Cardiac muscle cell (in vitro differentiated cells and primary cell): ENCODE measurements at regions not wholly inside any gene's neighbourhood (a gene's known extent, or its start where the extent isn't known, plus 50 kb on each side); places are given as distances from the start of the nearest gene placed in this dataset.
"Not testable (repeated sequence)": the region's sequence is repeated elsewhere in the genome, so short reads cannot be mapped to it uniquely, and the experiment has no call there.

ENCODE experiments used
- DNase-seq, 2 donors: peaks; one replicate each; pipeline versions ENCODE4 v3.0.0 to v3.0.0-alpha.2; 2010 to 2017; ENCODE audit warnings: low read depth in 1 of 2, low spot score in 1 of 2
- H3K27ac ChIP-seq: fragments of 200-600 bp; sonication (generic); 2 replicates; pipeline ENCODE4 v1.5.1; 2016
- H3K27me3 ChIP-seq: fragments of 200-600 bp; sonication (generic); 2 replicates; pipeline ENCODE4 v1.6.0; 2016; ENCODE audit warnings: control low read depth
- H3K36me3 ChIP-seq: fragments of 200-600 bp; sonication (generic); 2 replicates; pipeline ENCODE4 v1.5.1; 2016; ENCODE audit warnings: control low read depth
- H3K4me1 ChIP-seq: fragments of 200-600 bp; sonication (generic); 2 replicates; pipeline ENCODE4 v1.8.1; 2017; ENCODE audit warnings: low read depth, mild to moderate bottlenecking, mixed run types
- H3K4me3 ChIP-seq: fragments of 200-600 bp; sonication (generic); 2 replicates; pipeline ENCODE4 v1.5.1; 2016; ENCODE audit warnings: mild to moderate bottlenecking
- H3K9me3 ChIP-seq: fragments of 200-600 bp; sonication (generic); 2 replicates; pipeline ENCODE4 v1.5.1; 2017; ENCODE audit warnings: low read depth, mild to moderate bottlenecking, control low read depth
- CTCF ChIP-seq: IDR thresholded peaks from 2 replicates; pipeline ENCODE4 v1.5.1; 2012; ENCODE audit warnings: low read depth, mild to moderate bottlenecking, low read length

- H3K9me3 ChIP-seq = peaks cover 9% of the 10 kb centered on the region
- TF ChIP-seq CTCF = no peak
- no peaks in the 10 kb centered on the region for H3K36me3 ChIP-seq
- no peaks in the 10 kb centered on the region for H3K27me3 ChIP-seq
- DNase-seq = no peak
- H3K27ac ChIP-seq = no peak overlapping the region
- no peaks in the 10 kb centered on the region for H3K4me1 ChIP-seq
- H3K4me3 ChIP-seq = no peak overlapping the region
Observed at GRCh38 chr5:123940416-123940815, 428.4 kb downstream of the CSNK1G3 start.

- TF ChIP-seq CTCF = peak; percentile 51
- peak; percentile 21 to 73 for DNase-seq
- H3K27me3 ChIP-seq = no peaks in the 10 kb centered on the region
- no peaks in the 10 kb centered on the region for H3K4me1 ChIP-seq
- no peak overlapping the region for H3K27ac ChIP-seq
- H3K4me3 ChIP-seq = no peak overlapping the region
- peaks cover 9% of the 10 kb centered on the region for H3K9me3 ChIP-seq
- no peaks in the 10 kb centered on the region for H3K36me3 ChIP-seq
Observed at GRCh38 chr5:123937230-123937629, 425.3 kb downstream of the CSNK1G3 start.

GRCh38 chr5:123936548-123936947 lies 424.6 kb downstream of the CSNK1G3 start:
- Histone ChIP-seq H3K36me3 (no peaks in the 10 kb centered on the region), H3K4me3 (no peak overlapping the region), H3K4me1 (no peaks in the 10 kb centered on the region), H3K27me3 (no peaks in the 10 kb centered on the region), H3K9me3 (peaks cover 9% of the 10 kb centered on the region), H3K27ac (no peak overlapping the region)
- no peak for DNase-seq
- TF ChIP-seq CTCF = no peak

GRCh38 chr5:123933812-123934211 lies 421.8 kb downstream of the CSNK1G3 start:
- H3K4me1 ChIP-seq, DNase-seq, H3K9me3 ChIP-seq, H3K27ac ChIP-seq, H3K4me3 ChIP-seq, H3K36me3 ChIP-seq, H3K27me3 ChIP-seq: not testable (repeated sequence)

GRCh38 chr5:123929055-123929474 lies 417.1 kb downstream of the CSNK1G3 start:
- H3K4me1 ChIP-seq = no peaks in the 10 kb centered on the region
- no peaks in the 10 kb centered on the region for H3K9me3 ChIP-seq
- TF ChIP-seq CTCF = no peak
- no peak overlapping the region for H3K4me3 ChIP-seq
- H3K27ac ChIP-seq = no peak overlapping the region
- DNase-seq = no peak
- H3K27me3 ChIP-seq = no peaks in the 10 kb centered on the region
- H3K36me3 ChIP-seq = no peaks in the 10 kb centered on the region

- Histone ChIP-seq H3K27me3 (no peaks in the 10 kb centered on the region), H3K36me3 (no peaks in the 10 kb centered on the region)
Observed at GRCh38 chr5:123928401-123928800, 416.4 kb downstream of the CSNK1G3 start.

More at GRCh38 chr5:123928401-123928800, 416.4 kb downstream of the CSNK1G3 start:
- Histone ChIP-seq H3K27ac (no peak overlapping the region), H3K4me3 (no peak overlapping the region), H3K9me3 (no peaks in the 10 kb centered on the region), H3K4me1 (no peaks in the 10 kb centered on the region)
- no peak for DNase-seq
- no peak for TF ChIP-seq CTCF
